GM19463 (cell line): ENCODE measurements at regions not wholly inside any gene's neighbourhood (a gene's known extent, or its start where the extent isn't known, plus 50 kb on each side); places are given as distances from the start of the nearest gene placed in this dataset.
A peak's percentile ranks its signal among the peaks of the same experiment; 100 is the strongest.
"Not testable (repeated sequence)": the region's sequence is repeated elsewhere in the genome, so short reads cannot be mapped to it uniquely, and the experiment has no call there.

Experiments
- ATAC-seq: cut with Tn5 transposase; IDR thresholded peaks from one replicate; pipeline ENCODE4 v1.9.1; 2021; ENCODE audit warnings: mild to moderate bottlenecking, moderate library complexity; ENCODE audit not compliant: unreplicated experiment

DNA sequence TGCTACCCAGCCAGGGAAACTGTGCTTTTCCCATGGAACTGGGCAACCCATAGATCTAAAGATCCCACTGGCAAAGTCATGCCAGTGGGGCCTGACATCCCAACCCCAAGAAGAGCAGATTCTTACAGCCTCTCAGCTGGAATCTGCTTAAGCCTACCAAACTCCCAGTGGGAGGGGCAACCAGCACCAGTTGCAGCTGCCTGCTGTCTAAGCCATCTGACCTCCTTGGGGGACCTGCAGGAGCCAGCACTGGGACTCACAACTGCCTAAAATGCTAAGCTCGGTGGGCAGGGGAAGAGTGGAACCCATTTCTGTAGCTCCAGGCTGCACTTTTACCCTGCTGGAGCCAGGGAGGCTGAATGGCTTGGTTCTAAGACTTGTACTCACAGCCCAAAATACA is 770.7 kb upstream of the SLC8A1 start:
- ATAC-seq, result no peak

DNA sequence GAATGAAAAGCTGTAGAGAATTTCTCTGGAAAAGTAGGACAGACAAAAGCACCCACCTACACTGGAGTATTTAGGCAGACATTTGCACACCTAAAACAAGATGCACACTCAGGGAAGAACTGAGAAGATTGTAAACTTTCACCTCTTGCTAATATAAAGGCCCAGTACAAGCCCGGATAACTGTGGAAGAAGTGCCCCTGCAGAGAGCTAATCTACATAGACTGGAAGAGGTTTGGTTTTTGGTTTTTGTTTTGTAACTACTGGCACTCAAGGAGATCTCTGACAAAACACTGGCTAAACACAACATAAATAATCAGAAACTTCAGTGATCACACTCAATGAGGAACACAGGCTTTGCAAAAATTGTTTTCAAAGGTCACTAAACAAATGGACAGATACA is 782.2 kb upstream of the SLC8A1 start:
- ATAC-seq, result no peak

DNA sequence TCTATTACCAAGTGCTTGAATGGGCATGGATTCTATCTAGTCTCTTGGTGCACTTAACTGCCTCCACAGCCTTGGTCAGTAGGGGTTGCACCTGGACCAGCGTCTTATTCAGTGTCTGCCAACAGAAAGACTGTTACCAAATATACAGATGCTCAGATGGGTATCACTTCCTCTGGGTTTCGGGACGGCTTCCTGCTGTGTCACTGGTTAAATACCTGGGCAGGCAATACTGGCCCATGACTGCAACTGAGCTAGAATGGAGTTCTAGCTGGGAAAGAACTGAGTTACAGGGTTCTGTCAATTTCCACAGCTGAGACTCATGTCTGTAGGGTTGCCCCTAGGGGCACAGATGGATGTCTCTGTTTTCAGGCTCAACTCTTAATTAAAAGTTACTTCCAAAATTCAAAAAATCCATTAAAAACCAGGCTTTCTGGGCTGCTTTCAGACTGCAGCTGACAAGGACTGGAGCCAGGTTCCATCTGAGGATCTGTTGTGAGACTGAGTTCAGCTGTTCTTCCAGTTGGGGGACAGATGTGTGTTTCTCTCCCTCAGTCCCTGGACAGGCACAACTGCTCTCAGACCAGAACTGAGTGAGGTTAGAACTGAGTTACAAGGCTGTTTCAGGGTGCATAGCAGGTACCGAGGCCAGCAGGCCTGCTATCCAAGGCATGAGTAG is 789.6 kb upstream of the SLC8A1 start:
- peak; percentile 83 for ATAC-seq

DNA sequence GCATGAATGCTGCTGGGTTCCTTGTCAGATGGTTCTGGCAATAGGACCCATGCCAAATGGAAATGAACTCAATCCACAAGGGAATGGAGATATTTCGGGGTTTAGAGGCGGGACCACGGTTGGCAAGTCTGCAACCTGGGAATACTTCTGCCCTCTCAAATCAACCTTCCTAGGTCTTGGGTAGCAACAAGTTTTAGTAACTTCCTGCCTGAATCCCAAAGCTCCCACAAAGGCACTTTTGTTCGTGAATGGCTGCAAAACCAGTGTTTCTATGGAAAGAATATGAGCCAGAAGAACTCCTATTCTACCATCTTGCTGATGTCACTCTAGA is 790.1 kb upstream of the SLC8A1 start:
- no peak for ATAC-seq

DNA sequence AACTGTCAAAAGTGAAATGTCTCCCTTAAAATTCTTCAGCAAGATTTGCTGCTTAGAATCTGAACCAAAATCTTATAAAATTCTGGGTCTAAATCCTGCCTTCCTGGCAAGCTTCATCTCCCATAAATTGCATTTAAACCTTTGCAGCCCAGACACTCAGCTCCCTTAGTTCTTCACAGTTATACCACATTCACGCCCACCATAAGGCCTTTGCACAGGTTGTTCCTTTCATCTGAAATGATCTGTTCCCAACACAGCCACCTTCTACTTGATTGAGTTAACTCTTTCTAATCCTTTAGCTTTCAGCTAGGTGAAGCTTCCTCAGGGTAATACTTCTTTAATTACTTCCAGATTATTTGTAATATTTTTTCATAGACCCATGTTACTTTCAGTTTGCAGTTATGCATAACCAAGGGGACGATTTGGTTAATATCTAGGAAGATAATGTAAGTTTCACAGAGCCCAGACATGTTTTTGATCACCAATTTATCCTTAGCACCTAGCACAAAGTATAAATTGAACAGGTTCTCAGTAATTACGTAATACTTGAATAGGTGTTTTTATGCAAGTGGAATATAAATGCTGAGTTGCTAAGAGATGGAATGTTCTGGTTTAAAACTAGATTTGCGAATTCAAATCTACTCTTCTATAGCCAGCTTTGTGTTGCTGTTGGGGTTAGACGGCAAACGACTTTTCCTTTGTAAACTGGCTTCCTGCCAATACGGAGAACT is 779.7 kb upstream of the PKDCC start:
- ATAC-seq, result no peak

DNA sequence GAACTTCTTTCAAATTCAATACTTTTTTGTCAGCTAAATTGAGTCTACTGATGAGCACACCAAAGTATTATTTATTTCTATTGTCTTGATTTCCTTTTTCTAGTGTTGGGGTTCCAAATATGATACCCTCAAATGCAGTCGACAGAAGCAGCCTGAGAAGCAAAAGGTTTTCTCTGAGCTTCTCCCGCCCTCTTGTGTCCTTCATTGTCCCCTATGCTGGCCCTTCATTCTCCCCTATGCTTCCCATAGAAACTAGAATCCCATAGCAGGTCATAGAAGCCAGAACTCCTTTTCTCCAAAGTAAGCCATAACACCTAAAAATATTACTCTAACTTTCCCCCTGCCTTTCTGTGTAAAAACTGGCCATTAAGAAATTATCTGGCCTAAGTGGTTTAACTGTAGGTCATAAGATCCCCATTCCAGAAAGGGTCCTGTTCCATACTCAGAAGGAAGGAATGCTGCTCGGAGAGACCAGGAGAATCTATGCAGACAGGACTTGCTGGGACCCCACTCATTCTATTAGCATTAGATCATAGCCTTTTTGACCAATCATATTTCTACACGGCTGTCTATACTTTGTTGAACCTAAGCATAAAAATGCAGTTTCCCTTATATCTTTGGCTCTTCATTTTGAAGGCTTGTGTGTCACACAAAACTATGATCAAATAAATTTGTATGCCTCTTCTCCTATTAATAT is 764.6 kb upstream of the PKDCC start:
- no peak for ATAC-seq

DNA sequence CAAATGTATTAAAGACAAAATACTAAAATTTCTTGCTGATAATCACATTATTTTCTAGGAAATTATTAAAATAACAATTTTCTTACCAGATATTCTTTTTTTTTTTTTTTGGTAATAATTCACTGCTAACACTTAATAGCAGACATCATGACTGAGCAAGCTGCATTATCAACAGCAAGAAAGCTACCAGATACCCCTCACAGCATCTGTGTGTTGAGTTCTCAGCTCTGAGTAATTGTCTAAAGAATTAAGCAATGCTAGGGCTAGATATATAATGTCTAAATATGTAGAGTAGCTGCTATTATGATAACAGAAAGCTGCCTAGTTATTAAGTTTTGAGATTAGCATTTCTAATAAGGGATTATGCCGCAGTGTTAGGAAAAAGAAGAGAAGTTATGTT is 754.3 kb upstream of the PKDCC start:
- no peak for ATAC-seq

DNA sequence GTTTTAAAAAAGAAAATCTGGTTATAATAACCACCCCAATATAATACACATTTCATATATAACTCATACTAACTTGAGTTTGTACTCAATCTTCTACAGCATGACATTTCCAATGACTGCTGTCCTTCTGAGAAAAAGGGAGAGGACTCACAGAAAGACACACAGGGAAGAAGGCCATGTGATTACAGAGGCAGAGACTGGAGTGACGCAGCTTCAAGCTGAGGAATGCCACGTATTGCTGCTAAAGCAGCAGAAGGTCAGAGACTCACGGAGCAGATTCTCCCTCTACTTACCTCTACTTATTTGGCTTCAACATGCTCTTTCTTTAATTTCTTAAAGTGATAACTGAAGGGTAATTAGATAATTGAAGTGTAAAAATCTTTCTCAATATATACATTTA is 753.5 kb upstream of the PKDCC start:
- no peak for ATAC-seq

DNA sequence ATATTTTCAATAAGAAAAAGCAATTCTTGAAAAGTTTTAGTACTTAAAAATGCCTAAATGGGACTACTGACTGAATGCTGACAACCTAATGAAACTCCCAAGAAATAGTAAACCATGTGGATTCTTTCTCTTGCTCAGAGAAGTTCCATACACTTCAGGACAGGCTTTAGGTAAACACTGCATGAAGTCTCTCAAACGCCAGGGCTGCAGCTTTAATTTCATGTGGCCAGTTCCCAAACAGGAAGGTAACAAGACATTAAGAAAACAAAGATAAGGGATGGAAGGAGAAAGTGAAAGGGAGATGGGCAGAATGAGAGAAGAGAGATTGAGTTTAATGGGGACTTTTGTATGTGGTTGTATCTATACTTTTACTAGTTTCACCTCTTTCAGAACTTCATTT is 734.7 kb upstream of the PKDCC start:
- no peak for ATAC-seq

DNA sequence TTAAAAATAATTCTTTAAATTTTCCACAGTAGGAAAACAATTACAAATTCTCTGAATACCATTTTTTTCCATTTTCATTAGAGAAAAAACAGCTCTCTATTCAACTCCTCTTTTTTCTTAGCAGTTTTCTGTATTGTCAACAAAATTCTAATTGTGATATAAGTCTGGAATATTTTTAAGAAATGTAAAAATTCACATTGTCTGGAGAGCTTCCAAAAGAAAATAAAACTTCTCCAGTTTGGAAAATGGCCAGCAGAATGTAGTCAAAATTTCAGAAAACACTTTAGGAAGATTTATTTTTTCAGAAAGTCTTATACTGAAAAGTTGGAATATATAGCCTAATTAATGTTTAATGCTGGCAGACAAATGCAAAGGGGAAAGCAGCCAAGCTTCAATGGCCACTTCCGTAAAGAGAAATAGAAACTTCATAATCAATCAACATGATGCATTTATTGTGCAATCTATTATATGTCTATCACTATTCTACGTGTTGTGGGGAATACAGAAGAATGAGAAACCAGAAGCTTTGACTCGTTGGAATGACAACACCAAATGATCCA is 733.2 kb upstream of the PKDCC start:
- ATAC-seq, result no peak

DNA sequence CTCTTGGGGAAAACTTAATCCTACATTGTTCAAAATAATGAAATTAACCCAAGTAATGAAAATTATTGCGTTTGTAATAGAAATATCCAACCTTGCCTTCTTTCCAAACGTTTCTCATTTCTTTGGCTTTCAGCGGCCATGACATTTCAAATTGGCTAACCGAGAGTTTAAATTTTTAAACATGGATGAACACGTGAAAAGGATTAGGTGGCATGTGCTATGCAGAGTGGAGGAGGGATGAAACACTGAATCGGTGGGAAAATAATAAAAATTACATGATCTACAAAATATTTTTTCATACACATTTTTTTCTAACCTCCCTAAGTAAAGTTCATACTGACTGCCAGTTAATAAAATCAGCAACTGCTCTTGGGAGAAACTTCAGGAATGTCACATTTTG is 728.4 kb upstream of the PKDCC start:
- no peak for ATAC-seq

DNA sequence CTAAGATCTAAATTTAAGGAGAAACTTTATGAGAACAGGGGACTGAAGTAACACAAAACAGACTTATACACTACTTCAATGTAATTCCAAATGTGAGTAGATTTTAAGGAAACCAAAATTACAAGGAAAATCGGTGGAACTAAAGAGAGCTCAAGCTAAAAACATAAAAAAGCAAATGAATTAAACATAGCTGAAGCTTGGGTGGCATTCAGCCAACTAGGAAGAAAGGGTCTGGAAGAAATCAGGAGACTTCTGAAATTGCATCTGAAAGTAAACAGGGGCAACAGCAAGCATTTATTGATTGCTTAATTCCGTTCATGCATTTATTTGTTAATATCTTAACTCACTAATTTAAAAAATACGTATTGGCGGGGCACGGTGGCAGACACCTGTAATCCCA is 727.3 kb upstream of the PKDCC start:
- ATAC-seq, result no peak

DNA sequence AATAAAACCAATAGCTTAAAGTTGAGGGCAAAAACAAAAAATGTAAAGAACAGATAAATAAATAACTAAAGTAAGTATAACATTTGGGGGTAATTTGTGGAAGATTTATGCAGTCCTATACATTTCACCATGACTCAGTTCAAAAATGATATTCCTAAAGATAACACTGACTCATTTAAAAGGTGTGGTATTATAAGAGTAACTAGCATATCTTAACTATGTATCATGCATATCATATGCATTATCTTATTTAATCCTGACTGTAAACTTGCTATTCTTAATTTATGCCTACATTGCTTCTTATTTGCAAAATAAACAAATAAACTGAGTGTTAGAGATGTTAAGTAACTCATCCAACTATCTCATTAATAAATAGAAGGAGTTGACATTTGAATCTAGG is 726.5 kb upstream of the PKDCC start:
- no peak for ATAC-seq

DNA sequence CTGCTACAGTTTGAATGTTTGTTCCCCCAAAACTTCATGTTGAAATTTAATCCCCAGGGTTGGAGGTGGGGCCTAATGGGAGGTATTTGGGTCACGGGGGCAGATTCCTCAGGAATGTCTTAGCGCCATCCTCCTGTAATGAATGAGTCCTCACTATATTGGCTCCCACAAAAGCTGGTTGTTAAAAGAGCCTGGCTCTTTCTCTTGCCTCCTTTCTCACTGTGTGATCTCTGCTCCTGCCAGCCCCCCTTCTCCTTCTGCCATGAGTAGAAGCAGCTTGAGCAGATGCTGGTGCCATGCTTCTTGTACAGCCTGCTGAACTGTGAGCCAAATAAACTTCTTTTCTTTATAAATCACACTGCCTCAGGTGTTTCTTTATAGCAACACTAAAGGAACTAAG is 721.0 kb upstream of the PKDCC start:
- ATAC-seq, result no peak

DNA sequence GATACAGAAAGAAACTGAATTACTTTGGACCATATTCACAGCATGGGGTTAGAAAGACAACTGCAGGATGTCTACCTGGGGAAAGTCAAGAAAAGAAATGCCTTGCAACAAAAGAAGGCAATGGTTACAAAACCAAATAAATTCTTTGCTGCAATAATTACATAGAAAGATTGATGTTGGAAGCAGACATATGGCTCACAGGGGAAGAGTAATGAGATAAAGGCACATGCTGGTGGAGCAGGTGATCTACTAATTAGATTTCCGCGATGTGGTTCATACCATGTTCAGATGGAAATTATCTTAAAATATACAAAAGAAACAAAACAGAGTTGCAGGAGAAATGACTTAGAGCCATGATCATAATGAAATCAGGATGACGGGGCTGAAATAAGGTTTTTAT is 718.8 kb upstream of the PKDCC start:
- no peak for ATAC-seq

DNA sequence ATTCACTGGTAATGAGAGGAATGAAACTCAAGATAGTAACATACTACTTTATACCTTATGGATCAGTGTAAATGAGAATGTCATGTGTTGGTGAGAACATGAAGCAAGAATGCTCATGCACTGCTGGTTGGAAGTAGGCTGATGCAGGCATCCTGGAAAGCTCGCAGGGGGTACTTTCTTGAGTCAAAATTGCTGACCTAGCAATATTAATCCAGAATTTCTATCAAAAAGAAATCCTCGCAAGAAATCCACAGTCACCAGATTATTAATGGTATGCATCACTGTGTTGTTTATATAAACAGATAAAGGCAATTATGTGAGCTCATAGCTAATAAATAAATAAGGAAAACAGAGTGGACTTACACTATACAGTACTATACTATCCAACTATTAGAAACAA is 713.7 kb upstream of the PKDCC start:
- ATAC-seq, result no peak

DNA sequence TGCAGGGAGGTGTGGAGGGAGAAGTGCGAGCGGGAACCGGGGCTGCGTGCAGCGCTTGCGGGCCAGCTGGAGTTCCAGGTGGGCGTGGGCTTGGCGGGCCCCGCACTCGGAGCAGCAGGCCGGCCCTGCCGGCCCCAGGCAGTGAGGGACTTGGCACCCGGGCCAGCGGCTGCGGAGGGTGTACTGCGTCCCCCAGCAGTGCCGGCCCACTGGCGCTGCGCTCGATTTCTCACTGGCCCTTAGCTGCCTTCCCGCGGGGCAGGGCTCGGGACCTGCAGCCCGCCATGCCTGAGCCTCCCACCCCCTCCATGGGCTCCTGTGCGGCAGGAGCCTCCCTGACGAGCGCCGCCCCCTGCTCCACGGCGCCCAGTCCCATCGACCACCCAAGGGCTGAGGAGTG is 712.2 kb upstream of the PKDCC start:
- not testable (repeated sequence) for ATAC-seq

DNA sequence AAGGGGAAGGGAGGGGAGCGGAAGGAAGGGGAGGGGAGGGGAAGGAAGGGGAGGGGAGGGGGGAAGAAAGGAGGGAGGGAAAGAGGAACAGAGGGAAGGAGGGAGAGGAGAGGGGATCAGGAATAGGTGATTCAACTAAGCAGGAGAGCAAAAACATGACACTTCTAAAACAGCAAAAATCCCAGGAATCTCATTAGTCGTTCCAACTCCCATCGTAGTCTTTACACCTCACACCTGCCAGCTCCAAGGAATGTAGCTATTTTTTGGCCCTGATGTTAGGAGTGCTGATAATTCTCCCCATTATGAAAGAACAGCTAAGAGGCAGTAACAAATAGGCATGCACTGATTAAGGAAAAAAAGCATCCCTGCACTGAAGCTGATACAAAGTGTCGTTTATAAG is 709.9 kb upstream of the PKDCC start:
- ATAC-seq, result no peak

DNA sequence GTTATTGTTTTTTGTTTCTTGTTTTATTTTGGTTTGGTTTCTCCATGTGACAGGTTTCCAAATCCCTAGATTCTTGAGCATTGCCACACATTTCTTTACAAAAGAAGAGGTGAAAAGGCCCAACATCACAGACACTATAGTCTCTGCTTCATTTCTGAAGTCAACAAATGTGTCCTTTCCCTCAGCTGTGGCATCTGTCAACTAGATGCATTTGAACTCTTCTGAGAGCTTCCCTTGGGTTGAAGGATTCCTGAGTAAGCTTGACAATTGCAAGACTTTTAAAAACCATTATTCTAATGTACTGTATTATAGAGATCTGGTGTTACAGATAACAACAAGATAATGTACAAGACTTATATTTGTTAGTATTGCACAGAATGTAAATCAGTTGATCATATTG is 703.3 kb upstream of the PKDCC start:
- no peak for ATAC-seq

DNA sequence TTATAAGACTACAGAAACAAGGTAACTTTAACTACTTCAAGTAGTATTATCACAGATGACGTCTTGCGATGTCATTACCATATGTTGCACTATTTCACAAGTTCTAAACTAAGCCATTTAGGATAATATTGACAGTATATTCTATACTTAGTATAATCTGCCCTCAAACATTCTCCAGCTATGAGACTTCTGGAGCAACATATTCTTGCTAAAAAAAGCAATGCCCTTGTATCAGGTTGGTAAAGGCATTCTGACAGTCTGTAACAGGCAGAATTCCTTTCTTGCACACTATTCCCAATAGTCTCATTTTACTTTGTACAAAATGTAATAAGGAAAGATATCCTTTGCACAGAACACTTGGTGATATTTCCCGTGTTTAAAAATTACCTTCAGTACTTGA is 694.8 kb upstream of the PKDCC start:
- ATAC-seq, result no peak

DNA sequence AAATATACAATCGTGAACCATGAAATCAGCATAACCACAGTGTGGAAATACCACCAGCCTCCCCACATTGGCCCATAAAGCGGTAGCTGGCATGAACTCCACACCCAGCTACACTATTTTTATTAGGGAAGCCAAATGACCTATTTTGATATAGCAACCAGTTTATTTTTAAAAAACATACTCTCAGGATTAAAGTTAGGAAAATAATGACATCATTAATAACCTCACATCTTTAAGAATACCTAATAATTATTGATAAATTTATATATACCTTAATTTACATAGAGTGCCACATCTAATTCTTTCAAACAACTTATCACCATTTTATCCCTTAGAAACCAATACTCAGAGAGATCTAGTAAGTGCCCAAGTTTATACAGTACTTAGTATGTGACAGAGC is 692.0 kb upstream of the PKDCC start:
- no peak for ATAC-seq

DNA sequence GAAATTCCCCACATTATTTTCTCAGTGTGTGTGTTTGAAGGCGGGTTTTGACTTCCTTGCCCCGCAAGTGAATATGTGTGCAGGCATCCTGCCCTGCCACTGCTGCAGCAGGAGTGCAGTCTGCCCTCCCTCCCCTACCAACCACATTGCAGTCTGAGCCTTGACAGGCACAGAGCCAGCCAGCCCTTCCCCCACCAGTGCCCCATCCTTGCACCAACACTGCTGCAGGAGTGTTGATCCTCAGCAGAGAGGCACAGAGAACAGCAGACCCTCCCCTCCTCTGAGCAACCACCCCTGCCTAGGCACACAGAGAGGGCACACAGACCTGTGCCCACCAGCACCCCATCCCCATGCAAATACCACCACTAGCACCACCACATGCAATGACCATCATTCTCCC is 683.0 kb upstream of the PKDCC start:
- no peak for ATAC-seq
